Body of pancreas (tissue), 4 donors: ENCODE measurements at regions not wholly inside any gene's neighbourhood (a gene's known extent, or its start where the extent isn't known, plus 50 kb on each side); places are given as distances from the start of the nearest gene placed in this dataset.
"Not testable (repeated sequence)": the region's sequence is repeated elsewhere in the genome, so short reads cannot be mapped to it uniquely, and the experiment has no call there.

Experiments used
- ATAC-seq: fragments of 150-250 bp; one replicate; pipeline ENCODE4 v1.9.1; 2016
- DNase-seq, 4 donors: peaks; one replicate each; pipeline ENCODE4 v3.0.0-alpha.2; 2019
- H3K27ac ChIP-seq, 4 donors: fragments of 200-600 bp; sonication (generic); 1 replicate in 3 of 4; 2 replicates in 1 of 4; pipeline versions ENCODE4 v1.5.1 to v1.6.1; 2016 to 2019; ENCODE audit warnings: mild to moderate bottlenecking in 1 of 4, mixed read lengths in 1 of 4, moderate library complexity in 1 of 4
- H3K27me3 ChIP-seq, 2 donors: fragments of 200-600 bp; sonication (generic); one replicate each; pipeline ENCODE4 v1.6.0; 2016; ENCODE audit warnings: mild to moderate bottlenecking in 1 of 2
- H3K36me3 ChIP-seq, 2 donors: fragments of 200-600 bp; sonication (generic); replicated peaks in 1 of 2; 2 replicates each; pipeline ENCODE4 v1.5.1; 2016; ENCODE audit warnings: low read depth in 2 of 2; ENCODE audit not compliant: insufficient read depth in 1 of 2
- H3K4me1 ChIP-seq: fragments of 200-600 bp; sonication (generic); one replicate; pipeline ENCODE4 v1.6.0; 2016
- H3K4me3 ChIP-seq, 2 donors: fragments of 200-600 bp; sonication (generic); 1 replicate in 1 of 2; 2 replicates in 1 of 2; pipeline ENCODE4 v1.5.1; 2016 to 2019
- H3K9me3 ChIP-seq, 3 donors: fragments of 200-600 bp; sonication (generic); 1 replicate in 2 of 3; 2 replicates in 1 of 3; pipeline ENCODE4 v1.5.1; 2016
- POLR2A ChIP-seq, 3 donors: fragments of 450-650 bp; IDR thresholded peaks; one replicate each; pipeline ENCODE4 v1.6.1; 2016; ENCODE audit warnings: antibody characterized with exemption in 3 of 3, mild to moderate bottlenecking in 2 of 3
- WGBS, 2 donors: methylation state at CpG; one replicate each; pipeline ENCODE4 v1.1.5; 2017; 5-methylcytosine and 5-hydroxymethylcytosine counted together
- intact Hi-C: fragments of 100-400 bp; cut with DNase I; formaldehyde crosslinking; loops from one replicate; pipeline ENCODE4 v1.15.1; 2023
- TF ChIP-seq, protein P1 (sequence below), 7 experiments: fragments of 450-650 bp in 4 of 7; fragments of 200-600 bp in 3 of 7; sonication (generic) in 3 of 7; IDR thresholded peaks; one replicate each; pipeline ENCODE4 v1.5.1; 2016 to 2019; ENCODE audit warnings: antibody characterized with exemption in 7 of 7

DNA sequence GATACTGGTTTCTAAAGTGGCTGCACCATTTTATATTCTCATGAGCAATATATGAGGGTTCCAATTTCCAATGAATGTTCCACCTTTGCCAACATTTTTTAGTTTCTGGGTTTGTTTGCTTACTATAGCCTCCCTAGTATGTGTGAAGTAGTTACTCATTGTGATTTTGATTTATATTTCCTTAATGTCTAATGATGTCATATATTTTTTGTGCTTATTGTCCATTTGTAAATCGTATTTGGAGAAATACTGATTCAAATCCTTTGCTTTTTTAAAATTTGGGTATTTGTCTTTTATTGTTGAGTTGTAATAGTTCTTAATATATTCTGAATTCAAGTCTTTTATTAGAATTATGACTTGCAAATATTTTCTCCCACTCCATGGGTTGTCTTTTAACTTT, 161.0 kb upstream of the C11orf58 start:
- no peak overlapping the region for H3K4me3 ChIP-seq
- H3K9me3 ChIP-seq: no peaks in the 10 kb centered on the region
- 70 to 84% methylated on average over 1 of the region's 1 CpG for WGBS, 2 donors
- H3K4me1 ChIP-seq: peaks cover 14% of the 10 kb centered on the region
- DNase-seq (no peak), ATAC-seq (no peak)
- intact Hi-C loops: no loop called here
- H3K36me3 ChIP-seq: no peaks in the 10 kb centered on the region
- TF ChIP-seq POLR2A (IDR thresholded peaks at IDR 0.05): no peak
- TF ChIP-seq, protein P1, sequence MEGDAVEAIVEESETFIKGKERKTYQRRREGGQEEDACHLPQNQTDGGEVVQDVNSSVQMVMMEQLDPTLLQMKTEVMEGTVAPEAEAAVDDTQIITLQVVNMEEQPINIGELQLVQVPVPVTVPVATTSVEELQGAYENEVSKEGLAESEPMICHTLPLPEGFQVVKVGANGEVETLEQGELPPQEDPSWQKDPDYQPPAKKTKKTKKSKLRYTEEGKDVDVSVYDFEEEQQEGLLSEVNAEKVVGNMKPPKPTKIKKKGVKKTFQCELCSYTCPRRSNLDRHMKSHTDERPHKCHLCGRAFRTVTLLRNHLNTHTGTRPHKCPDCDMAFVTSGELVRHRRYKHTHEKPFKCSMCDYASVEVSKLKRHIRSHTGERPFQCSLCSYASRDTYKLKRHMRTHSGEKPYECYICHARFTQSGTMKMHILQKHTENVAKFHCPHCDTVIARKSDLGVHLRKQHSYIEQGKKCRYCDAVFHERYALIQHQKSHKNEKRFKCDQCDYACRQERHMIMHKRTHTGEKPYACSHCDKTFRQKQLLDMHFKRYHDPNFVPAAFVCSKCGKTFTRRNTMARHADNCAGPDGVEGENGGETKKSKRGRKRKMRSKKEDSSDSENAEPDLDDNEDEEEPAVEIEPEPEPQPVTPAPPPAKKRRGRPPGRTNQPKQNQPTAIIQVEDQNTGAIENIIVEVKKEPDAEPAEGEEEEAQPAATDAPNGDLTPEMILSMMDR (IDR thresholded peaks at IDR 0.05): no peak
- no peak overlapping the region for H3K27ac ChIP-seq
- no peaks in the 10 kb centered on the region for H3K27me3 ChIP-seq

DNA sequence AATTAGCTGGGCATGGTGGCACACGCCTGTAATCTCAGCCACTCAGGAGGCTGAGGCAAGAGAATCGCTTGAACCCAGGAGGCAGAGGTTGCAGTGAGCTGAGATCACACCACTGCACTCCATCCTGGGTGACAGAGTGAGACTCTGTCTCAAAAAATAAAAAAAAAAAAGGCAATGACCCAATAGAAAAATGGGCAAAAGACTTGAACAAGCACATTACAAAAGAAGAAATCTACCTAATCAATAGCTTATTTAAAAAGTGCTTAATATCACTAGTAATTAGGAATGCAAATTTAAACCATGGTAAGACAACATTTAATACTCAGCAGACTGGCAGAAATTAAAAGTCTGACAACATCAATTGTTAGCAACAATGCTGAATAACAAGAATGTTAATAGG, 163.6 kb upstream of the C11orf58 start:
- peaks cover 15% of the 10 kb centered on the region for H3K4me1 ChIP-seq
- ATAC-seq, H3K27me3 ChIP-seq, H3K9me3 ChIP-seq, H3K36me3 ChIP-seq, H3K27ac ChIP-seq, H3K4me3 ChIP-seq, intact Hi-C loops, DNase-seq: not testable (repeated sequence)
- WGBS, 2 donors: 94 to 100% methylated on average over 2 of the region's 2 CpGs

DNA sequence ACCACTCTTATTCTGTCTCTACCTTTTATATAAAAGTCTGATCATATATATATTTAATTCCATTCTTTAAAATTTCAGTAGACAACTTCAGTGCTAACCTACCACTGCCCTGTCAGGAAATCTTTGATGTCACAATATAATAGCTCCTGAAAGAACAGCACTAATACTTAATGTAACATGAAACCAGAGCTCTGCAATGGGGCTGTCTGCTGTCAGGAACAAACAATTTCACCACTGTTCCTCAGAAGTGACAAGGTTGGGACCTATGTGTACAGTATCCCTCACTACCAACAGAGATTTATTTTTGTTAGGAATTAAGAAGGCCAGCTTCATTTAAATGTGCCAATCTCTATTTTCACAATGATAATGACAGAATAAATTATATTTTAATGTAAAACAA, 165.5 kb upstream of the C11orf58 start:
- H3K36me3 ChIP-seq: no peaks in the 10 kb centered on the region
- H3K27me3 ChIP-seq: no peaks in the 10 kb centered on the region
- H3K27ac ChIP-seq: no peak overlapping the region
- TF ChIP-seq, protein P1 (IDR thresholded peaks at IDR 0.05): no peak
- no peak for TF ChIP-seq POLR2A (IDR thresholded peaks at IDR 0.05)
- no peak overlapping the region for H3K4me3 ChIP-seq
- no peaks in the 10 kb centered on the region for H3K9me3 ChIP-seq
- H3K4me1 ChIP-seq: peaks cover 15% of the 10 kb centered on the region
- intact Hi-C loops: no loop called here
- no peak for DNase-seq
- ATAC-seq: no peak

DNA sequence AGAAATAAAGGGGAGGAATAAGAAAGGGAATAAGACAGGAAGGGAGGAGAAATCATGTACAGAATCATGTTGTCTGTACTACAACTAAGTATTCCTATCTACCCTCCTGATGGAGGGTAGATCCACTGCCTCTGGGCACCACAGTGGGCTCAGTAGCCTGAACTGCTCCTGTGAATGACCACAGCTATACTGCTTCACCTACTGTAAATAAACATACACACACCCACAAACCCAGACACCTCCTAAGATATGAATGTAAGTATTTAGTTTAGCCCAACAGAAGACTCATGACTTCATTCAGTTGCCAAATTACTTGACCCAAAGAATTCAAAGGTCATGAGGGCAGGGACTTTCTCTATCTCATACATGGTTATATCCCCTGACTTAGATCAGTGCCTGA, 177.3 kb upstream of the C11orf58 start:
- no peaks in the 10 kb centered on the region for H3K9me3 ChIP-seq
- intact Hi-C loops: no loop called here
- no peaks in the 10 kb centered on the region for H3K36me3 ChIP-seq
- H3K4me1 ChIP-seq: no peaks in the 10 kb centered on the region
- ATAC-seq: no peak
- H3K4me3 ChIP-seq: no peak overlapping the region
- TF ChIP-seq, protein P1 (IDR thresholded peaks at IDR 0.05): no peak
- no peak for TF ChIP-seq POLR2A (IDR thresholded peaks at IDR 0.05)
- DNase-seq: no peak
- H3K27ac ChIP-seq: no peak overlapping the region
- no peaks in the 10 kb centered on the region for H3K27me3 ChIP-seq

DNA sequence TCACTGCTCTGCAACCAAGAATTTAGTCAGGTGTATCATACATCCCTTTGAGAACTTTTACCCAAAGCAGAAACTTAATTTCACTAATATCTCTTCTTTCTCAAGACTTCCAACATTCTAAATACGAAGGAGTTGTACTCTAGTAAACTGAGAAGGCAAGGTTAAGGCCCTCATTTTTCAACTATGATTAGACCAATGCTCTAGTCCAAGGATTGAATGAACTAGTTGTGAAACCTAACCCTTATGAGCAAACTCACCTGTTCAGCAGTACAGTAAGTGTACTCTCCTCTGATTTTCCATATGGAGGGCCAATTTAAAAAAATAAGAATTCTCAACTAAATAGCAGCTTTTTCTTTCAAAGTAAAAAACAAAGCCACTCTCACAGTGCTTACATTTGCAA, 180.0 kb upstream of the C11orf58 start:
- Histone ChIP-seq H3K36me3 (no peaks in the 10 kb centered on the region), H3K4me1 (no peaks in the 10 kb centered on the region), H3K27ac (no peak overlapping the region), H3K9me3 (no peaks in the 10 kb centered on the region), H3K27me3 (no peaks in the 10 kb centered on the region), H3K4me3 (no peak overlapping the region)
- no peak for ATAC-seq
- intact Hi-C loops: no loop called here
- WGBS, 2 donors: 88 to 90% methylated on average over 1 of the region's 1 CpG
- TF ChIP-seq, protein P1 (IDR thresholded peaks at IDR 0.05): no peak
- TF ChIP-seq POLR2A (IDR thresholded peaks at IDR 0.05): no peak
- no peak for DNase-seq
